Germinal center (tissue), 1 donor: ENCODE measurements at regions not wholly inside any gene's neighbourhood (a gene's known extent, or its start where the extent isn't known, plus 50 kb on each side); places are given as distances from the start of the nearest gene placed in this dataset.
"Not testable (repeated sequence)": the region's sequence is repeated elsewhere in the genome, so short reads cannot be mapped to it uniquely, and the experiment has no call there.

ENCODE experiments used
- DNase-seq: peaks from one replicate; pipeline ENCODE4 v3.0.0; 2012; ENCODE audit warnings: mixed read lengths, low spot score

GRCh38 chr9:19936598-19936997, 147.8 kb upstream of the SLC24A2 start:
- no peak for DNase-seq

- DNase-seq = no peak
These were observed 146.6 kb upstream of the SLC24A2 start for GRCh38 chr9:19935422-19935821.

- no peak for DNase-seq
These were observed 145.5 kb upstream of the SLC24A2 start for GRCh38 chr9:19934301-19934871.

GRCh38 chr9:19931098-19931890, 142.5 kb upstream of the SLC24A2 start:
- DNase-seq = no peak

GRCh38 chr9:19927560-19927959, 138.7 kb upstream of the SLC24A2 start:
- DNase-seq = no peak

- no peak for DNase-seq
These were observed 137.9 kb upstream of the SLC24A2 start for GRCh38 chr9:19926774-19927173.

GRCh38 chr9:19925674-19926503, 137.1 kb upstream of the SLC24A2 start:
- DNase-seq = peak; percentile 74

GRCh38 chr9:19924080-19924479, 135.2 kb upstream of the SLC24A2 start:
- no peak for DNase-seq

- DNase-seq = no peak
These were observed 133.8 kb upstream of the SLC24A2 start for GRCh38 chr9:19922476-19923118.

GRCh38 chr9:19920401-19920800, 131.6 kb upstream of the SLC24A2 start:
- DNase-seq = no peak

- no peak for DNase-seq
These were observed 129.8 kb upstream of the SLC24A2 start for GRCh38 chr9:19918630-19919029.

GRCh38 chr9:19914044-19914443, 125.2 kb upstream of the SLC24A2 start:
- no peak for DNase-seq

GRCh38 chr9:19913151-19913550, 124.3 kb upstream of the SLC24A2 start:
- DNase-seq = no peak

GRCh38 chr9:19903076-19903475, 114.2 kb upstream of the SLC24A2 start:
- DNase-seq = no peak

GRCh38 chr9:19901586-19901985, 112.7 kb upstream of the SLC24A2 start:
- no peak for DNase-seq

GRCh38 chr9:19896161-19896560, 107.3 kb upstream of the SLC24A2 start:
- no peak for DNase-seq

GRCh38 chr9:19895578-19895977, 106.7 kb upstream of the SLC24A2 start:
- DNase-seq = not testable (repeated sequence)

GRCh38 chr9:19895006-19895405, 106.2 kb upstream of the SLC24A2 start:
- DNase-seq = no peak

- no peak for DNase-seq
These were observed 96.8 kb upstream of the SLC24A2 start for GRCh38 chr9:19885608-19886007.

GRCh38 chr9:19879062-19879461, 90.2 kb upstream of the SLC24A2 start:
- DNase-seq = no peak

GRCh38 chr9:19876569-19877316, 87.9 kb upstream of the SLC24A2 start:
- no peak for DNase-seq
